Colon (tissue), 2 donors: ENCODE measurements at regions not wholly inside any gene's neighbourhood (a gene's known extent, or its start where the extent isn't known, plus 50 kb on each side); places are given as distances from the start of the nearest gene placed in this dataset.

Experiments used
- FAIRE-seq: peaks from 2 replicates; lab custom pipeline; 2012; peaks lifted over from hg19 to GRCh38; lab: Jason Lieb, UNC
- donor health status: control.
- donor health status: control.

DNA sequence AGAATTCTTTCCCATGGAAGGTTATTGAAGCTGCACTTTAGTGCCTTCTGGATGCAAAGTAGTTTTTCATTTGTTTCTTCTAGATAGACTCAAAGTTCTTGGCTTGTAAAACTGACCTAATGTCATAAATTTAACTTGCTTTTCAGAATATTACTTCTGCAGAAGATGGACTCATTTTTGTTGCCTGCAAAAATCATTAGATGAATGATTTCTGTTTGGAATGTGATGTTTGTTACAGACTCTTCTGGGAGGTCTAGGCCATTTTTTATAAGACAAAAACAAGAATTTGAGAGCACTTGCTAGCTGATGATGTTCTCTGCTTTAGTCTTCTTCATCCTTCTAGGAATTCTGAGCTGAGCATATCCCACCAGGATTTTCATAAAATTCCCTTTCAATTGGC, 308.6 kb upstream of the GIMD1 start:
- no peak for FAIRE-seq

DNA sequence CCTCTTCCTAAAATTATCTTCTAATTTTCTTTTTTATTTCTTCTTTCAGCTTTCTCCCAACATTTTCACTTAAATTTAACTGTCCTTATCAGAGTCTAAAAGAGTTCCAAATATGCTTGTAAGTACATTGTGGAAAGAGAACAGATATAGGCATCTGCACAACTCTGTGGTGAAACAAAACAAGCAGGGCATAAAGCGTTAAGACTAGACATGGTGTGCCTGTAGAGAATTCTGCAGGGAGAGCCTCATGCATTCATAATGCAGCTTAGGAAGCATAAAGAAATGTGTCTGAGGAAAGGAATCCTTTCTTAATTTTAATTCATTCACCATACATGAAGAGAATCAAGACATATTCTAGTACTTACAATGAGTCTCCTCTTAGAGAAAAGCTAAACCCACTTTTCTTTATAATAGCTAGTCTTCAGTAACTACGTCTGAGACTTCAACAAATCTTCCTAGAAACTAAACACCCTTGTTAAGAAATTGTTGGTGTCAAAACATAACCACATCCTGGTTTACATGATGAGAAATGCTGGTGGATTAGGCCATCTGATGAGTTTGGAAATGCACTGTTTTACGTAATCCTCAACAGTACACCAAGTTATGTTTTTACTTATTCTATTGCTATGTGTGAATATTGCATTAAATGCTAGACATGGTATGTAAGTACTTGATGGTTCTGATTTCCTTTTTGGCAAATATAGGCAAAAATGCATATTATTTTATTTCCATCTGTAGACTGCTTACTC, 307.8 kb upstream of the GIMD1 start:
- no peak for FAIRE-seq

DNA sequence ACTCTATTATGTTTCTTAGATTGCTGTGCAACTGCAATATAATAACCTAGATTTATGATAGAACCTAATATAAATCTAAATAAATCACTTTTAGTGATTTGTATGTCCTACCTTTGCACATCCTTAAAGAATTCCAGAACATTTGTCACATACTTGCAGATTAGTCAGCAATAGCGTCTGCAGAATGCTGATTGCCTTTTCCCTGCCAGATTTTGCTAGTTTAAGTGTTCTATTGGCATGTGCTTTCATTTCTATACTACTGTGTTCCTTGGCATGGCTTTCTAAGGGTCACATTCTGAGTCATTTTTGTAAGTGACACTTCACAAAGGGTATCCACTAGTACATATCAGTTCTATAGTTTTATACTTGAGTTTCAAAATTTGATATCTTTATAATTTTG, 303.1 kb upstream of the GIMD1 start:
- FAIRE-seq = no peak

DNA sequence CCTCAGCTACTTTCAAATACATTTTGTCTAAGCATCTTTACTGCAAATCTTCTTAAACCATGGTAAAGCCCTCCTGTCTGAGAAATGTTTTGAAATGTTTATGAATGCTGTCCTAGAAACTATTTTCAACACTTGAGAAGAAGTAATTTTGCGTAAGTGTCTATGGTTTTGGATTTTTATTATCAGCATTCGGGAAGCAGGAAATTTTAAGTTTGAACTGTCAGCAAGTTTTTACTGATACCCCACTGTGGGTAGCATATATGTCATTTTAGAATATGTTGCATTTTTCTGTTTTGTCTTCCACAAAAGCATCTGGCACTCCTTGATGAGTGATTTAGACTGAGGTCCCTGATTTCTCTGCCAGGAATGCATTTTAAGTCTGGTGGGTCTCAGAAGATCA, 302.4 kb upstream of the GIMD1 start:
- no peak for FAIRE-seq

DNA sequence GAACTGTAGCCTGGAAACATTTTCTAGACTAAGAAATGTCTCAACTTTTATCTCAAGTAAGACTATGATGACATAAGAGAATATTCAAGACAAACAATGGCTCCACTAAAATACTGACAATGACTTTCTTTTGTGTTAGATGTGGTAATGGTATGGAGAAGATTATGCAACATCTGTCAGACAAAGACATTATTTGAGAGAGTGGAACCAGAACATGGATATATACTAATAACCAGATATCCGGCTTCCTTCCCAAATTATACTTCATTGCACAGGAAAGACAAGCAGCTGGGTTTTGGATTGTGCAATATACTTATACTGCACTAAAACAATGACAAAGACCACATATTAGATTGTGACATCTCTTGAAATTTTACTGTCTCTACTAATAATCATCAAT, 290.8 kb upstream of the GIMD1 start:
- no peak for FAIRE-seq

DNA sequence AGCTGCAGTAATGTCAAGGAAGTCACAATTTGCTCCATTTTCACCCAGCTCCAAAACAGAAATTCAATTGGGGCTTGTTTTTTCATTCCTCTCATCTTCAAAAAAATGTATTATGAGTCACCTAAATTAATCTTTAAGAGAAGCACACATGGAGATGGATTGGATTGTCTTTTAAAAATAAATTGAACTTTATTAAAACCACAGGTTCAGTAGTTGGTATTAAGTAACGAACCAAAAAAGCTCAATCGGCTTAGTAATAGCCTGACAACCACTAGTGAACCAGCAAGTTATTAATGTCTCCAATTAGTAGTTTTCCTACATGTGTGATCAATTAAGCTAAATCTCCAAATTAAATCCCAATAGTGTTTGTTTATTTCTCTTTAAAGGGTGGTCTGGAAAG, 283.5 kb upstream of the GIMD1 start:
- no peak for FAIRE-seq

DNA sequence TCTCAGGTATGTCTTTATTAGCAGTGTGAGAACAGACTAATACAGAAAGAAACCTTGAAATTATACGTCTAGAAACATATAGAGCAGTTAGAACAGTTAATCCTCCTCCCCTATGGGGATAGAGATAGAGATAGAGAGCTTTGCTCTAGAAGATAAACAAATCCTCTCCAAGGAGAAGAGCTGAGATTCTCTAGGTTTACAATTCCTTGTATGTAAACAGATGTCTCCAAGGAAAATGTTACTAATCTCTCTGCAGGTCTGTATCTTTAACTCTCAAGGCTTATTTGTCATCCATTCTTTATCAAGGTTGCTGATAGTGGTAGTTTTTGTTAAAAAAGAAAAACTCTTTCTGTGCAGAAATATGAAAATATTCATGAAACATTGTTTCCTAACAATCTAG, 282.1 kb upstream of the GIMD1 start:
- no peak for FAIRE-seq

DNA sequence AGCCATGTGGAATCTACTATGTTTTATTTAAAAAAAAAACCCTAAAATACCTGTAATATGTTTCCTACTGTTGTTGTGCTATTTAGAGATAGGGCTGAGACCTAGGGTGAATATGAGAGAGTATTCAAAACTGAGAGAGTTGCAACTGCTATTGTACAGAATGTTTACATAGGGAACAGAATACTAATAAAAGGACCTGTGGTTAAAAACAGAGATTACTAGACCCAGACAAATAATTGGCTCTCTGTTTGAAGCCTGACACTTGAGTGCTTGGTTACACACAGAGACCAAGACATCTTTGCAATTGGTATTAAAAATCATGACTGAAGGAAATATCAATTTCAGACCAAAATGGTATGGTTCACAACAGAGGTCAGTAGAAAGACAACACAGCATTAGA, 278.9 kb upstream of the GIMD1 start:
- no peak for FAIRE-seq

DNA sequence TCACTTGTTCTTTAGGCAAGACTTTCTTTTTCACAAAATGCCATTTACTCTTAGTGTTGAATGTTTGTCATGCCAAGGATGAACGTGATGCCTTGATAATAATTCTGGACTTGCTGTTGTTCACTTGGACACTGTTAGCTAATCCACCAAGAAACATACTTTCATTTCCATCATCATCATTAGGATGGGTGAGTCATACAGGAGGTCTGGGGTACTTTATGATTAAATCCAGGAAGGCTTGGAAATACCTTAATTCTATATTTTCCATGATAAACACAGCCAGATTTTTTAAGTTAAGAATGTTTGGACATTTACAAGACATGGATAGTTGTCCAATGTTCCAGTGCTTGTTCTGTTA, 260.7 kb upstream of the GIMD1 start:
- FAIRE-seq = no peak

DNA sequence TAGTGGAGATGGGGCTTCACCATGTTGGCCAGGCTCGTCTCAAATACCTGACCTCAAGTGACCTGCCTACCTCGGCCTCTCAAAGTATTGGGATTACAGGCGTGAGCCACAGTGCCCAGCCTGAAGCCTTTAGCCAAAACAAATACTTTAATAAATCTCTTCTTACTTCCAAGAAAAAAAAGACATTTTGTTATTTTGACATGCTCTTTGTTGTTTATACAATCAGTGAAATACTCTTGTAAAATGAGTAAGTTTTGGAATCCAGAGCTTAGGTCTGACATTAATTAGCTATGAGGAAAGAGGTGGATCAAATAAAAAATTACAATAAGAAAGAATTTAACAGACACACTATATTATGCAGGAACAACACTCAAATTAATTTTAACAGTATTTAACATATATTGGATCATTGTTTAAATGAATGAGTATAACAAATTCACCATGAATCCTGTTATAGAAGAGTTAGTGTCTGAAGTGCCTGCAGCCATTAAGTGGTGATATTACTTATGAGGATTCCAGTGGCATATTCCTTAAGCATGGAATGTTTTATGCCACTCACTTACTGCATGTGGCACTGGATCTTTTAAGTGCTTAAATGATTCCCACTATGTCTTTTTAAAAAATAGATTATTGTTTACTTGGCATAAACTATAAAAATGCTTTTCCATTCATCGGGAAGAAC, 260.1 kb upstream of the GIMD1 start:
- FAIRE-seq = no peak

DNA sequence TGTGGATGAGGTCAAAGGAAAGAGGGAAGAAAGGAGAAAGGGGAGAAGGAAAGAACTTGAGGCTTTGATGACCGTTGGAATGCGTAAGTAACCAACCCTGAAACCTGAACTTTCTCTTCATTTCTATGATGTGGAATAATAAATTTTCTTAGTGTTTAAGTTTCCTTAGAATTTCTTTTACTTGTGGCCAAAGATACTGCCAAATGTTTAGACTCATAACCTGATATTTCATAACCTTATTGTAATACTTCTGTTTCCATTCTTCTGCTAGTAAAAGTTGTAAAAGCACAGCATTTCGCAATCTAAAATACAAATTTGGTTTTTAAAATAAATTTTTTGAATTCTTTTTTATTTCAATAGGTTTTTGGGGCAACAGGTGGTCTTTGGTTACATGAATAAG, 258.5 kb upstream of the GIMD1 start:
- FAIRE-seq = no peak

DNA sequence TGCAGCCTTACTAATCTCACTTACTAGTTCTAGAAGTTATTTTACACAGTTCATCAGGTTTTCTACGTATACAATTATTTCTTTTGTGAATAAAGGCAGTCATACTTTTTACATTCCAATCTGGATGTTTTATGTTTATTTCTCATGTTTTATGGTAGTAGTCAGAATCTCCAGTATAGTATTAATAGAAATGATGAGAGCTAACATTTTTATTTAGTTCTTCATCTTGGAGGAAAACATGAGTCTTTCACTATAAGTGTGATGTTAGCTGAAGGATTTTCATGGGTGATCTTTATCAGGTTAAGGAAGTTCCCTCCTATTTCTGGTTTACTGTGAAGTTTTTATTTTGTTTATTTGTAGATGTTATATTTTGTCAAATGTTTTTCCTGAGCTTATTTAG, 256.1 kb upstream of the GIMD1 start:
- FAIRE-seq = no peak

DNA sequence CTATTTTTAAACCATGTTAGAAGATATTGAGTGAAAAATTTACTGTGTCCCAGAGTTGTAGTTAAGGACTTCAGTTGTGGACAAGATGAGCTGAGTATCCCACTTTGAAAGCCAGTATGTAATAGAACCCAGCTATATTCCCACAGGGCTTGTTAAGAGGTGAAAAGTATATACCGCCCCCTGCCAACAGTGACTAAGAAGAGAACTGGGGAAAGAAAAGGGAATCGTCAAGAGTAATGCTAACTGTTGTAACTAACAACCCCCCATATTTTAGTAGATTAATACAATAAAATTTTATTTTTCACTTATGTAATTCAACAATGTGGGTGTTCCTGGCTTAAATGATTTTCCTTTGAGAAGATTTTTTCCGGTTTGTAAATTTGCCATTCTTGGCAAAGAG, 250.4 kb upstream of the GIMD1 start:
- FAIRE-seq = no peak

DNA sequence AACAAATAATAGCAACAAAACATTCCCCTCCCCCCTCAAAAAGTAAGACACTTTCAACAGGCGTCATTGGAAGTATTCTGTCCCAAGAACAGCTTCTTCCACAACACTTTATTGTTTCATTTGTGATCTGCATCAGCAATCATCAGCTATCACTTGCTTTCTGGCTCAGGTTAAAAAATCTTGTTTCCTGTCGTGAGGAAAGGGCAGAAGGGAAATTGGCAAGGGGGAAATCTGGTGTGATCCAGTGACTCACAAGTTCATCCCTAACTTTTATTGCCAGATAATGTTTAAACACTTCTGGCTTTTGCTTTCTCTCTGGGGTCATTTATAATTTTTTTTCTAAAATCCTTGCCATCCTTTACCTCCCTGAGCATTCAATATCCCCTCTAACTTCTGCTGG, 247.4 kb upstream of the GIMD1 start:
- FAIRE-seq = no peak

DNA sequence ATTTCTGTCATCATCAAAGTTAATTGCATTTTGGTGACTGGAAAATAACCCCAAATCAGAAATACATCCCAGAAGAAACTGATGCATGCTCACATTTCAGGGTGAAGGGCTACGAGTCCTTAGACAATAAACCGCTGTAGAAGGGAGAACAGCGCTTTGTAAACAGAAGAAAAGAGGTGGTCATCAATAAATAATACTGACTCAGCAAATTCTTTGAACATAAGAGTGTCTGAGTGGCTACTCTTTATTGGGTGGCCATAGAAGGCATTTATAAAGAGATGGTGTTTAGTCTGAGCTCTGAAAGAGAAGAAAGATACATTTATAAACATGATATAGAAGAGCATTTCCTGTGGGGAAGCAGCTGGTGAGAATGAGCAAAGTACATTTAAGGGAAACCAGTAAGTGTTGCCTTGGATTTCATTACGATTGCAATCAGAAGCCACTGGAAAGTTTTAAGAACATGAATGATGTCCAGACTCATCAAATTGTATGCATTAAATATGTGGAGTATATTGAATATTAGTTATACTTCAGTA, 246.9 kb upstream of the GIMD1 start:
- FAIRE-seq = no peak

DNA sequence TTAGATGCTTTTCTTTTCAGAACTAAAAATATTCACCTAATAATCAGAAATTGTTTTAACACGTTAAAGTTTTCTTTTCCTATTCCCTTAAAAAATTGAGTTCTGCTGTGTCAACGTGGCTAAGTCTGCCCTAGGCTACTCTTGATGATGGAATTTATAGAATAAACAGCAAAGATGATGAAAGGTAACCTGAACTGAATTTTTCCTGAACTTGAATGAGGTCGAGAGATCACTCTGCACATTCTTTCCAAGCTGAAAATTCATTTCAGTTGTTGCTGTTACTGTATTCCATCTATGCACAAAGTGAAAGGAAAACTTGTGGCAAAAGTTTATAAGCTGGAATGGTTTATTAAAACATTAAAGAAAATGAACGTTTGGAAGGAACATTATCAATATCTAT, 245.9 kb upstream of the GIMD1 start:
- FAIRE-seq = no peak

DNA sequence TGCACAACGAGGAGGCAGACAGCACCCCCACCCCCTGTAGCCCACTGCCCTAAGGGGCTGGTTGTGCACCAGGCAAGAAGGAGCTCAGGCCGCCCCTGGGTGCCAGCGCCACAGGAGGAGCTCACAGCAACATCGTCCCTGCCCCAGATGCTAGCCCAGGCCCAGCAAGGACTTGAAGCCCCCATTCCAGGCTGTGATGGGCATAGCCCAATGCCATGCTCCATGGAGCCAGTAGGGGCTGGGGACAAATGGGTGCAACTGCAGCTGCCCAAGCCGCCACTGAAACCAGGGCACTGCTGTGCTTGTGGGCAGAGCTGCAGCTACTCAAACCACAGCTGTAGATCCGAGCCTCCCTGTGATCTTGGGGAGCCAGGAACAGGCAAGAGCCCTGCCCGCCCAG, 241.3 kb upstream of the GIMD1 start:
- FAIRE-seq = no peak

DNA sequence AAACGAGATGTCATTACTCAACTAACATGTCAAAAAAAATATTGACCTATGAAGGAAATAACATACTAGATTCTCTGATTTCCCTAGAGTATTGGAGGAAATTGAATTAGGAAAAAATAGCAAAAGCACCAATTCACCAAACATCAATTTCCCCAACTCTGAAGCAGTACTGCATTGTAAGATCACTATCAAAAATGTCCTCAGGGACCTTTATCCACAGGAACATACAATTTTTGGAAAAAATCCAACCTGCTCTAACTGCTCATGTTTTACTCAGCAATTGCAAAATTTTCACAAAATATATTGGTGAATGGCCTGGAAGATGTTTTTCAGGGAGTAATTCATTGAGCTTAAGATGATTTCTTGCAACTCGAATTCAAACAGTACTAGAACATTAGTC, 239.0 kb upstream of the GIMD1 start:
- FAIRE-seq = no peak

DNA sequence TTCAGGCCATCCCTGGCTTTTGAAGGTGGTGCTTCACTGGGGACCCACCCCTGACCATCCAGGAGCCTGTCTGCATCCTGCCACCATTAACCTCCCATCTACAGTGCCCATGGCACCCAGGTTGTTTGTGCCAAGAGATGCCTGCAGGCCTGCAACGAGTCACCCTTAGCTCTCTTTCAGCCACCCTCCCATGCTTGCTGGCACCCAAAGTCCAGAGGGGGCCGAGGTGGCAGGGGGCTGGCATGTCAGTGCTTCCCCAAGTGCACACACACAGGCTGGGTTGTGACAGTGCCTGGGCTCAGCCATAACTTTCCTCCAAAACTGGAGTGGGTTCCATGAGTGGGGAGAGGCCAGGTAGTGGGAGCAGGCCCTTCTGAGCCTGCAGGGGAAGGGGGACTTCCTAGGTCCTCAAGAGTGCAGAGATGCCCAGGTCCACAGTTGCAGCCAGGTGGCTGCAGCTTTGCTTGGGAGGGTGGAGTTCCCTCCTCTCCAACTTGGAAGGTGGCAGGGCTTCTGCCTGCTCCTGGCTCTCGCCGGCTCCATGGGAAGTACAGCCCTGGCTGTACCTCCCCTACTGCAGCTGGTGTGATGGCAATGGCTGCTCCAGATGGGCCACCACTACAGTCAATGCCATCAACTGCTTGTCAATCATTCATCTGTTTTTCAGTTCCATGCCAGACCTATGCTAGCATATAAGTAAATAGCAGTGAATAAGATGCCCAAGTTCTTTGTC, 235.9 kb upstream of the GIMD1 start:
- no peak for FAIRE-seq

DNA sequence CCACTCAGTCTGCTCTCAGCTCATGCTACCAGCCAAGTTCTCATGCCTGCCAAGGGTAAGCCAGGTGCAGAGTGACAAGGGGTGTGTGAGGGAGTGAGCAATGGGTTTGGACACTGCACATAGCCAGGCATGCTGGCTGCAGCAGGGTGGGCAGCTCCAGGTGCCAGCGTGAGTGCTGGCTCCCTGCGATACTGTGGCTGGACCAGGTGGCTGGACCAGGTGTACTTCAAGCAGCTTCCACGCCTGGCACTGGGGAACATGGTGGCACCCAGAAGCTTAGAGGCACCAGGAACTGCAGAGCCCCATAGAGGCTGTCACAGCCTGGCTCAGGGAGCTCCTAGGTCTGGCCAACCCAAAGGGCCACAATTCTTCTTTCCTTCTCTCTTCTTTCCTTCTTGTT, 234.9 kb upstream of the GIMD1 start:
- FAIRE-seq = no peak

DNA sequence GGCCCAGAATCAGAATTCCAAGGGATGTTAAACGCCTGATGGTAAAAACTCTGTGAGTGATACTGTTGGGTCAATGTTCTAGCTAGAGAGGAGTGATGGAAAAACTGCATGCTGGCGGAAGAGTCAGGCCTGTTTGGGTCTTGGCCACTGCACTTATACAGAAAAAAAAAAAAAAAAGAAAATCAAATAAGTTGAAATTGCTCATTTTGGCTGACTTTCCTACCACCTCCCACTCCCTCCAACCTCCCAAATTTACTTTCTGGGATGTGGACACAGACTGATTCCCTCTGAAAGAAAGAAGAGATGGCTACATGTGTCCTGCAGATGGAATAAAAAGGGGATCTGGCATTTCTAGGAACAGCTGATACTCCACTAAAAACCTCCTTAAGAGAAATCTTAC, 234.1 kb upstream of the GIMD1 start:
- no peak for FAIRE-seq

DNA sequence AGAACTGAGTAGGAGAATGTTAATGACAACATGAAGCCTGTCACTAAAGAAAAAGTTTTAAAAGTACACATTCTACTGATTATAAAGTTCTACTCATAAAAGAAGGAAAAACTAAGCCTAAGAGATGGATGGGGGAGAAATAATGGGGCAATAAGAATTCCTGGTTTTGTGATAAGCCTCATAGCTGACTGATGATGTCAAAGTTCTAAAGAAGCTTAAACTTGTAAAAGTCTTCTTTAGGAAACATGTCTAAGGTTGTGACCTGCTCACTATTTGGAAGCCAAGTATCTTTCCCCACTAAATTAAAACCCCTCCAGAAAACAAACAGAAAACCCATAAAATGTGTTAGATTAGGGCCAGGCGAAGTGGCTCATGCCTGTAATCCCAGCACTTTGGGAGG, 232.9 kb upstream of the GIMD1 start:
- no peak for FAIRE-seq

DNA sequence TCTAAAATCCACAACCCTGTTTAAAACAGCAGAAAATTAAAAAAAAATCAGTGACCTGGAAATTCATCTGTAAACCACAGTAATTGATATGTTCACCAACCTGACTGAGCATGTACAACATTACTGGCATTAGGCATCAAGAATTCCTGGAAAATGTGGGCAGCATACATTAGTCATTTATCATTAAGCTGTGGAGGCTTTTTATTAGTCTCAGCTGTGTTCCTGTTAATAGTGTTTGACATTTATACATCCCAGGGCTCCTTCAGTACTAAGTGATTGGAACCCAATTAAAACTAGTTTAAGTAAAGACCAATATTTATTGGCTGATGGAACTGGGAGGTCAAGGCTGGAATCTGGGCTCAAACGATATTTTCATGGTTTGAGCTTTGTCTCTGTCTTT, 227.3 kb upstream of the GIMD1 start:
- FAIRE-seq = no peak
